HG03135 (cell line): ENCODE measurements at regions not wholly inside any gene's neighbourhood (a gene's known extent, or its start where the extent isn't known, plus 50 kb on each side); places are given as distances from the start of the nearest gene placed in this dataset.
"Not testable (repeated sequence)": the region's sequence is repeated elsewhere in the genome, so short reads cannot be mapped to it uniquely, and the experiment has no call there.

ENCODE experiments used
- ATAC-seq: cut with Tn5 transposase; IDR thresholded peaks from one replicate; pipeline ENCODE4 v1.9.1; 2021; ENCODE audit warnings: mild to moderate bottlenecking, moderate library complexity; ENCODE audit not compliant: unreplicated experiment

- ATAC-seq: not testable (repeated sequence)
Observed at GRCh38 chr9:17888964-17889363, 310.1 kb downstream of the SH3GL2 start.

GRCh38 chr9:17894501-17895160, 315.8 kb downstream of the SH3GL2 start:
- ATAC-seq: no peak

- ATAC-seq: no peak
Observed at GRCh38 chr9:17900606-17901005, 321.7 kb downstream of the SH3GL2 start.

GRCh38 chr9:17905366-17905765, 326.5 kb downstream of the SH3GL2 start:
- ATAC-seq: no peak

- ATAC-seq: no peak
Observed at GRCh38 chr9:17905781-17906175, 326.9 kb downstream of the SH3GL2 start.

GRCh38 chr9:17906176-17906840, 327.4 kb downstream of the SH3GL2 start:
- ATAC-seq: no peak

GRCh38 chr9:17906841-17907778, 328.2 kb downstream of the SH3GL2 start:
- no peak for ATAC-seq

GRCh38 chr9:17907779-17908508, 329.1 kb downstream of the SH3GL2 start:
- no peak for ATAC-seq

GRCh38 chr9:17926246-17926645, 347.4 kb downstream of the SH3GL2 start:
- no peak for ATAC-seq

GRCh38 chr9:17927616-17928015, 348.8 kb downstream of the SH3GL2 start:
- no peak for ATAC-seq

- ATAC-seq: no peak
Observed at GRCh38 chr9:17928228-17928627, 349.4 kb downstream of the SH3GL2 start.

GRCh38 chr9:17928768-17929167, 349.9 kb downstream of the SH3GL2 start:
- ATAC-seq: no peak

GRCh38 chr9:17929506-17929905, 350.6 kb downstream of the SH3GL2 start:
- no peak for ATAC-seq

GRCh38 chr9:17930071-17930470, 351.2 kb downstream of the SH3GL2 start:
- ATAC-seq: no peak

GRCh38 chr9:17936365-17936764, 357.5 kb downstream of the SH3GL2 start:
- no peak for ATAC-seq

- ATAC-seq: no peak
Observed at GRCh38 chr9:17938035-17938655, 359.3 kb downstream of the SH3GL2 start.

GRCh38 chr9:17942498-17942897, 363.6 kb downstream of the SH3GL2 start:
- no peak for ATAC-seq

- no peak for ATAC-seq
Observed at GRCh38 chr9:17955409-17955808, 376.5 kb downstream of the SH3GL2 start.

GRCh38 chr9:17958363-17958762, 379.5 kb downstream of the SH3GL2 start:
- ATAC-seq: no peak

GRCh38 chr9:17962747-17963146, 383.9 kb downstream of the SH3GL2 start:
- no peak for ATAC-seq
